ENCODE measurements at regions not wholly inside any gene's neighbourhood (a gene's known extent, or its start where the extent isn't known, plus 50 kb on each side); places are given as distances from the start of the nearest gene placed in this dataset.

- TF ChIP-seq POLR2AphosphoS5 (IDR thresholded peaks at IDR 0.05; ENCODE audit: low read depth, low read length) (no peak), POLR2A (IDR thresholded peaks at IDR 0.05; ENCODE audit: low read depth, low read length) (no peak), TAF1 (IDR thresholded peaks at IDR 0.05; ENCODE audit: borderline replicate concordance, low read depth, low read length) (no peak)
Observed at GRCh38 chr10:35745617-35746403, 103.7 kb upstream of the FZD8 start.

Measured in GM12892 (cell line).